Mucosa of descending colon (tissue), 3 donors: ENCODE measurements at regions not wholly inside any gene's neighbourhood (a gene's known extent, or its start where the extent isn't known, plus 50 kb on each side); places are given as distances from the start of the nearest gene placed in this dataset.

Experiments
- ATAC-seq: fragments of 200-7000 bp; cut with Tn5 transposase; one replicate; pipeline ENCODE4 v1.9.1; 2020; ENCODE audit warnings: mild to moderate bottlenecking, moderate library complexity
- DNase-seq, 3 donors: peaks; one replicate each; pipeline ENCODE4 v3.0.0-alpha.2; 2020
- H3K36me3 ChIP-seq: fragments of 200-600 bp; one replicate; pipeline ENCODE4 v1.8.0; 2021; ENCODE audit warnings: low read depth, mild to moderate bottlenecking
- H3K4me1 ChIP-seq: fragments of 200-600 bp; one replicate; pipeline ENCODE4 v1.8.0; 2021; ENCODE audit warnings: low read depth, mild to moderate bottlenecking
- H3K4me3 ChIP-seq: fragments of 200-600 bp; one replicate; pipeline ENCODE4 v1.8.0; 2021; ENCODE audit warnings: mild to moderate bottlenecking
- H3K9me3 ChIP-seq: fragments of 200-600 bp; one replicate; pipeline ENCODE4 v1.8.0; 2021; ENCODE audit warnings: mild to moderate bottlenecking
- intact Hi-C, 2 donors: fragments of 100-400 bp; cut with DNase I in 1 of 2; cut with micrococcal nuclease in 1 of 2; formaldehyde crosslinking; loops; one replicate each; pipeline versions ENCODE4 v1.11.0 to v1.11.1; 2022; cut with DNase I, micrococcal nuclease
- TF ChIP-seq, protein P1 (sequence below): fragments of 200-600 bp; IDR thresholded peaks from one replicate; pipeline ENCODE4 v1.8.0; 2022; ENCODE audit warnings: antibody characterized with exemption, mild to moderate bottlenecking
- donor health status: DM: no; HTN: no; CAD: no; lungs with moderate emphysema.
- donor health status: DM: no; HTN: no; CAD: no.
- donor health status: DM: no; HTN: yes; CAD: no.

DNA sequence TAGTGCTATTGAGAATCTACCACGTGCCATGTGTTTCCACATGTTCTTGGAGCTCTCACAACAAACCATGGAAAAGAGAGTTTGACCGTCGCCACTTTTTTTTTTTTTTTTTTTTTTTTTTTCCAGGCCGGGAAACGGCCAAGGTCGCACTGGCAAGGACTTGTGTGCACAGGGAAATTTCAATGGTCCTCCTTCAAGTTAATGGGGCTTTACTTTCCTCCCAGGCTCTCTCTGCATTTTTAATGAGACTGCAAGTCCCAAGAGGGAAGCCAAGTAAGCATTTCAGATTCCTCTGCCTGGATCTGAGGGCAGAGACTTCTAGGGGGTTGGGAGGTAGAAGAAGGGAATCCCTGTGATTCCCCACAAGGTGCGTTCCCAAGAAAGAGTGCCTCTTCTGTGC, 94.7 kb upstream of the MPHOSPH6 start:
- no peaks in the 10 kb centered on the region for H3K4me1 ChIP-seq
- TF ChIP-seq, protein P1, sequence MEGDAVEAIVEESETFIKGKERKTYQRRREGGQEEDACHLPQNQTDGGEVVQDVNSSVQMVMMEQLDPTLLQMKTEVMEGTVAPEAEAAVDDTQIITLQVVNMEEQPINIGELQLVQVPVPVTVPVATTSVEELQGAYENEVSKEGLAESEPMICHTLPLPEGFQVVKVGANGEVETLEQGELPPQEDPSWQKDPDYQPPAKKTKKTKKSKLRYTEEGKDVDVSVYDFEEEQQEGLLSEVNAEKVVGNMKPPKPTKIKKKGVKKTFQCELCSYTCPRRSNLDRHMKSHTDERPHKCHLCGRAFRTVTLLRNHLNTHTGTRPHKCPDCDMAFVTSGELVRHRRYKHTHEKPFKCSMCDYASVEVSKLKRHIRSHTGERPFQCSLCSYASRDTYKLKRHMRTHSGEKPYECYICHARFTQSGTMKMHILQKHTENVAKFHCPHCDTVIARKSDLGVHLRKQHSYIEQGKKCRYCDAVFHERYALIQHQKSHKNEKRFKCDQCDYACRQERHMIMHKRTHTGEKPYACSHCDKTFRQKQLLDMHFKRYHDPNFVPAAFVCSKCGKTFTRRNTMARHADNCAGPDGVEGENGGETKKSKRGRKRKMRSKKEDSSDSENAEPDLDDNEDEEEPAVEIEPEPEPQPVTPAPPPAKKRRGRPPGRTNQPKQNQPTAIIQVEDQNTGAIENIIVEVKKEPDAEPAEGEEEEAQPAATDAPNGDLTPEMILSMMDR: no peak
- H3K36me3 ChIP-seq: no peaks in the 10 kb centered on the region
- H3K4me3 ChIP-seq: no peak overlapping the region
- intact Hi-C loops: no loop called here
- H3K9me3 ChIP-seq: no peaks in the 10 kb centered on the region
- DNase-seq: no peak
- no peak for ATAC-seq

DNA sequence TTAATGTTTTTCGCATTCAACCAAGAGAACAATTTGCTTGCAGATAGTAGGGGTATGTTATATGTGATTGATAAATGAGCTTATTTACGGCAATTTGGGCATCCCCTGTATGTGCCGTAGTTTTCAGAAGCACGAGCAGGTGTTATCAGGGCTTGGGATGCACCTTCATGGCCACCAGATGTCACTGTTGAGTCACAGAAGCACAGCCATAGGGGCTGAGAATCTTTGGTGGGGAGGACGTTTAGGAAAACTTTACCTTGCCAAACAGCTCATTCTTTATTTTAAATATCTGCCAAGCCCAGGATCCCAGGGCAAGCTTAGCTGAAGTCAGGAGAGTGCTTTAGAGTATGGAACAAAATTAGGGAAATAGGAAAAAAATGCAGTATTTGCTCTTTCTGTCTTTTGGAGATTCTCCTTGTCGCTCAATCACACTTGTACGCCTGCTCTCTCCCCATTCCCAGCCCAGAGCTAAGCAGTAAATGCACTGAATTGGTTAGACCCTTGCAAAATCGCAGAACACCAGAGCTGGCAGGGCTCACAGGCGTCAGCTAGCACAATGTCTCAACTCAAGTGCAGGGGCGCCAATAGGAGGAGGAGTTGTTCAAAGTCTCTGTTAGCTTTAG, 93.6 kb upstream of the MPHOSPH6 start:
- TF ChIP-seq, protein P1: peak; percentile 88
- peak; percentile 75 for ATAC-seq

DNA sequence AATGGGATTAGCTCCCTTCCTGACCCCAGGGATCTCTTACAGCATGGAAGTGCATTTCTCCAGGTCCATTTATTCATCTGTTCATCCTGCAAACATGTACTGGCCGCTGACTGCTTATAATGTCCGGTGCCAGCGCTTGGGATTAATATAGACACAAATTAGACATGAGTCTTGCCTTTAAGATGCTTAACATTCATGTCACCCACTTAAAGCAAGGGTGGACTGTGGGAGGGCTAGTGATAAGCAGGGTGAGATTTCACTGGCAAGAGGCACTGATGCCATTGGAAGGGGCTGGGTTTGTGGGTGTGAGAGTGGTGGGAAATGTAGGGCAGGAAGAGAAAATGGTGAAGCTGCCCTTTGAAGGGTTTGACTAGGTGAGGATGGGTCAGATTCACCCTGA, 92.2 kb upstream of the MPHOSPH6 start:
- intact Hi-C loops: no loop called here
- TF ChIP-seq, protein P1: no peak
- ATAC-seq (no peak), DNase-seq (no peak)
- no peak overlapping the region for H3K4me3 ChIP-seq
- H3K36me3 ChIP-seq: no peaks in the 10 kb centered on the region
- H3K4me1 ChIP-seq: no peaks in the 10 kb centered on the region
- no peaks in the 10 kb centered on the region for H3K9me3 ChIP-seq

More for the DNA sequence above, 93.6 kb upstream of the MPHOSPH6 start:
- Histone ChIP-seq H3K4me1 (no peaks in the 10 kb centered on the region), H3K9me3 (no peaks in the 10 kb centered on the region), H3K36me3 (no peaks in the 10 kb centered on the region), H3K4me3 (no peak overlapping the region)
- intact Hi-C loops: no loop called here
- DNase-seq: peak in 2 of 3 donors; percentile 41 to 76

DNA sequence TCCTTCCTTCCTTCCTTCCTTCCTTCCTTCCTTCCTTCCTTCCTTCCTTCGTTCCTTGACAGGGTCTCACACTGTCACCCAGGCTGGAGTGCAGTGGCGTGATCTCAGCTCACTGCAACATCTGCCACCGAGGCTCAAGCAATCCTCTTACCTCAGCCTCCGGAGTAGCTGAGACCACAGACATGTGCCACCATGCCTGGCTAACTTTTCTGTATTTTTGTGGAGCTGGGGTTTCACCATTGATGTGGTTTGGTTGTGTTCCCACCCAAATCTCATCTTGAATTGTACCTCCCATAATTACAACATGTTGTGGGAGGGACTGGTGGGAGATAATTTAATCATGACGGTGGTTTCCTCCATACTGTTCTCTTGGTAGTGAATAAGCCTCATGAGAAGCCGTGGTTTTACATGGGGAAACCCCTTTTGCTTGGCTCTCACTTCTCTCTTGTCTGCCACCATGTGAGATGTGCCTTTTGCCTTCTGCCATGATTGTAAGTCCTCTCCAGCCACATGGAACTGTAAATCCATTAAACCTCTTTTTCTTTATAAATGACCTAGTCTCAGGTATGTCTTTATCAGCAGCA, 90.3 kb upstream of the MPHOSPH6 start:
- no peak for DNase-seq
- Histone ChIP-seq H3K4me1 (no peaks in the 10 kb centered on the region), H3K36me3 (no peaks in the 10 kb centered on the region), H3K9me3 (no peaks in the 10 kb centered on the region), H3K4me3 (no peak overlapping the region)
- no peak for ATAC-seq
- intact Hi-C loops: no loop called here
- TF ChIP-seq, protein P1: no peak

DNA sequence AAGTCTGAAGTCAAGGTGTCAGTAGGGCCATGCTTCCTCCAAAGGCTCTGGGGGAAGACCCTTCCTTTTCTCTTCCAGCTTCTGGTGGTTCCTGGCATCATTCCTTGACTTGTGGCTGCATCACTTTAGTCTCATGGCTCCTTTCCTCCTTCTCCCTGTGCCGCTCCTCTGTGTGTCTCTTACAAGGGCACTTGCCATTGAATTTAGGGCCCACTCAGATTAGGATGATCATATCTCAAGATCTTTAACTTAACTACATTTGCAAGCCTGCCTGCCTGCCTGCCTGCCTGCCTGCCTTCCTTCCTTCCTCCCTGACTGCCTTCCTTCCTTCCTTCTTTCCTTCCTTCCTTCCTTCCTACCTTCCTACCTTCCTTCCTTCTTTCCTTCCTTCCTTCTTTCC, 89.7 kb upstream of the MPHOSPH6 start:
- intact Hi-C loops: no loop called here

More for the DNA sequence above, 89.7 kb upstream of the MPHOSPH6 start:
- DNase-seq (no peak), ATAC-seq (no peak)
- Histone ChIP-seq H3K9me3 (no peaks in the 10 kb centered on the region), H3K4me3 (no peak overlapping the region), H3K4me1 (no peaks in the 10 kb centered on the region), H3K36me3 (no peaks in the 10 kb centered on the region)
- TF ChIP-seq, protein P1: no peak
